ENCODE measurements at regions not wholly inside any gene's neighbourhood (a gene's known extent, or its start where the extent isn't known, plus 50 kb on each side); places are given as distances from the start of the nearest gene placed in this dataset.

- TF ChIP-seq, protein P1, sequence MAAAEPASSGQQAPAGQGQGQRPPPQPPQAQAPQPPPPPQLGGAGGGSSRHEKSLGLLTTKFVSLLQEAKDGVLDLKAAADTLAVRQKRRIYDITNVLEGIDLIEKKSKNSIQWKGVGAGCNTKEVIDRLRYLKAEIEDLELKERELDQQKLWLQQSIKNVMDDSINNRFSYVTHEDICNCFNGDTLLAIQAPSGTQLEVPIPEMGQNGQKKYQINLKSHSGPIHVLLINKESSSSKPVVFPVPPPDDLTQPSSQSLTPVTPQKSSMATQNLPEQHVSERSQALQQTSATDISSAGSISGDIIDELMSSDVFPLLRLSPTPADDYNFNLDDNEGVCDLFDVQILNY (CRISPR knock-in tag; conservative IDR thresholded peaks at IDR 0.05), result peak; percentile 84
- TF ChIP-seq ZBTB7A (CRISPR knock-in tag; IDR thresholded peaks at IDR 0.05) (peak; percentile 48), ZNF33B (CRISPR knock-in tag; IDR thresholded peaks at IDR 0.05) (no peak), CEBPG (CRISPR knock-in tag; IDR thresholded peaks at IDR 0.05) (no peak), ZNF564 (CRISPR knock-in tag; IDR thresholded peaks at IDR 0.05) (no peak), JUN (CRISPR knock-in tag; IDR thresholded peaks at IDR 0.05) (no peak), HOXA5 (CRISPR knock-in tag; IDR thresholded peaks at IDR 0.05) (peak; percentile 39; the same call in 1 of the 2 replicates), U2AF1 (optimal IDR thresholded peaks at IDR 0.05; ENCODE audit: low read depth, low read length) (no peak), ISL2 (CRISPR knock-in tag; IDR thresholded peaks at IDR 0.05) (0 out of 2 replicates have a peak, but pooled peaks have one; percentile 38), FOSL1 (CRISPR knock-in tag; IDR thresholded peaks at IDR 0.05; ENCODE audit: borderline replicate concordance) (no peak), SOX13 (IDR thresholded peaks at IDR 0.05) (no peak), SOX13 (CRISPR knock-in tag; conservative IDR thresholded peaks at IDR 0.05 in 1 of 2, IDR thresholded peaks at IDR 0.05 in 1 of 2) (no peak), ZNF691 (CRISPR knock-in tag; IDR thresholded peaks at IDR 0.05; ENCODE audit: borderline replicate concordance, low read depth) (no peak; the same call in 1 of the 2 replicates), ZBTB39 (CRISPR knock-in tag; IDR thresholded peaks at IDR 0.05) (peak; percentile 65; the same call in 1 of the 2 replicates), HES4 (CRISPR knock-in tag; IDR thresholded peaks at IDR 0.05; ENCODE audit: borderline replicate concordance) (peak; percentile 20)
- TF ChIP-seq, protein P2, sequence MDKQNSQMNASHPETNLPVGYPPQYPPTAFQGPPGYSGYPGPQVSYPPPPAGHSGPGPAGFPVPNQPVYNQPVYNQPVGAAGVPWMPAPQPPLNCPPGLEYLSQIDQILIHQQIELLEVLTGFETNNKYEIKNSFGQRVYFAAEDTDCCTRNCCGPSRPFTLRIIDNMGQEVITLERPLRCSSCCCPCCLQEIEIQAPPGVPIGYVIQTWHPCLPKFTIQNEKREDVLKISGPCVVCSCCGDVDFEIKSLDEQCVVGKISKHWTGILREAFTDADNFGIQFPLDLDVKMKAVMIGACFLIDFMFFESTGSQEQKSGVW (CRISPR knock-in tag; IDR thresholded peaks at IDR 0.05; ENCODE audit: borderline replicate concordance), result no peak
- TF ChIP-seq, protein P3, sequence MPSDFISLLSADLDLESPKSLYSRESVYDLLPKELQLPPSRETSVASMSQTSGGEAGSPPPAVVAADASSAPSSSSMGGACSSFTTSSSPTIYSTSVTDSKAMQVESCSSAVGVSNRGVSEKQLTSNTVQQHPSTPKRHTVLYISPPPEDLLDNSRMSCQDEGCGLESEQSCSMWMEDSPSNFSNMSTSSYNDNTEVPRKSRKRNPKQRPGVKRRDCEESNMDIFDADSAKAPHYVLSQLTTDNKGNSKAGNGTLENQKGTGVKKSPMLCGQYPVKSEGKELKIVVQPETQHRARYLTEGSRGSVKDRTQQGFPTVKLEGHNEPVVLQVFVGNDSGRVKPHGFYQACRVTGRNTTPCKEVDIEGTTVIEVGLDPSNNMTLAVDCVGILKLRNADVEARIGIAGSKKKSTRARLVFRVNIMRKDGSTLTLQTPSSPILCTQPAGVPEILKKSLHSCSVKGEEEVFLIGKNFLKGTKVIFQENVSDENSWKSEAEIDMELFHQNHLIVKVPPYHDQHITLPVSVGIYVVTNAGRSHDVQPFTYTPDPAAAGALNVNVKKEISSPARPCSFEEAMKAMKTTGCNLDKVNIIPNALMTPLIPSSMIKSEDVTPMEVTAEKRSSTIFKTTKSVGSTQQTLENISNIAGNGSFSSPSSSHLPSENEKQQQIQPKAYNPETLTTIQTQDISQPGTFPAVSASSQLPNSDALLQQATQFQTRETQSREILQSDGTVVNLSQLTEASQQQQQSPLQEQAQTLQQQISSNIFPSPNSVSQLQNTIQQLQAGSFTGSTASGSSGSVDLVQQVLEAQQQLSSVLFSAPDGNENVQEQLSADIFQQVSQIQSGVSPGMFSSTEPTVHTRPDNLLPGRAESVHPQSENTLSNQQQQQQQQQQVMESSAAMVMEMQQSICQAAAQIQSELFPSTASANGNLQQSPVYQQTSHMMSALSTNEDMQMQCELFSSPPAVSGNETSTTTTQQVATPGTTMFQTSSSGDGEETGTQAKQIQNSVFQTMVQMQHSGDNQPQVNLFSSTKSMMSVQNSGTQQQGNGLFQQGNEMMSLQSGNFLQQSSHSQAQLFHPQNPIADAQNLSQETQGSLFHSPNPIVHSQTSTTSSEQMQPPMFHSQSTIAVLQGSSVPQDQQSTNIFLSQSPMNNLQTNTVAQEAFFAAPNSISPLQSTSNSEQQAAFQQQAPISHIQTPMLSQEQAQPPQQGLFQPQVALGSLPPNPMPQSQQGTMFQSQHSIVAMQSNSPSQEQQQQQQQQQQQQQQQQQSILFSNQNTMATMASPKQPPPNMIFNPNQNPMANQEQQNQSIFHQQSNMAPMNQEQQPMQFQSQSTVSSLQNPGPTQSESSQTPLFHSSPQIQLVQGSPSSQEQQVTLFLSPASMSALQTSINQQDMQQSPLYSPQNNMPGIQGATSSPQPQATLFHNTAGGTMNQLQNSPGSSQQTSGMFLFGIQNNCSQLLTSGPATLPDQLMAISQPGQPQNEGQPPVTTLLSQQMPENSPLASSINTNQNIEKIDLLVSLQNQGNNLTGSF (CRISPR knock-in tag; IDR thresholded peaks at IDR 0.05), result 0 out of 2 replicates have a peak, but pooled peaks have one; percentile 41
Measured at GRCh38 chr20:2206957-2207769, 88.6 kb upstream of the TGM3 start (continued).

Measured in HepG2 (cell line).